ENCODE measurements at regions not wholly inside any gene's neighbourhood (a gene's known extent, or its start where the extent isn't known, plus 50 kb on each side); places are given as distances from the start of the nearest gene placed in this dataset.

DNA sequence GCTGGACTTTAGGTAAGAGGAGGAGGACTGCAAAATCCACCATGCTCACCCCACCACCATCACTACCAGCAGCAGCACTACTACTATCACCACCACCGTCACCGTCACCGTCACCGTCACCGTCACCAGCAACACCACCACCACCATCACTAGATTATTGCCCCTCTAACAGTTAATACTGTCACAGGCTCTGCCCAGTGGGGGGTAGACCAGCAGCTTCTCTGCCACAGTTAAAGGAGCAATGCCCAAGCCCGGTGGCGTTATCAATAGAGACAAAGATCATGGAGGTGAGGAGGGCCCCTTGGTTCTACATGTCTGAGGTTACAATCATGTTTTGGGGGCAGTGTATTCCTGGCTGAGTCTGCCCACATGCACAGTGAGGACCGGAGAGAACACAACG, 184.4 kb upstream of the DYNLRB2 start:
- ATAC-seq: no peak
- TF ChIP-seq PPARA (CRISPR knock-in tag; IDR thresholded peaks at IDR 0.05; ENCODE audit: borderline replicate concordance) (no peak), ZNF565 (CRISPR knock-in tag; conservative IDR thresholded peaks at IDR 0.05; ENCODE audit: low read depth) (no peak), ZNF70 (CRISPR knock-in tag; IDR thresholded peaks at IDR 0.05) (no peak), OSR1 (CRISPR knock-in tag; IDR thresholded peaks at IDR 0.05) (no peak), RARB (CRISPR knock-in tag; IDR thresholded peaks at IDR 0.05) (no peak), BACH2 (CRISPR knock-in tag; IDR thresholded peaks at IDR 0.05; ENCODE audit: borderline replicate concordance) (no peak), ISL1 (CRISPR knock-in tag; IDR thresholded peaks at IDR 0.05) (no peak)
- TF ChIP-seq, protein P1, sequence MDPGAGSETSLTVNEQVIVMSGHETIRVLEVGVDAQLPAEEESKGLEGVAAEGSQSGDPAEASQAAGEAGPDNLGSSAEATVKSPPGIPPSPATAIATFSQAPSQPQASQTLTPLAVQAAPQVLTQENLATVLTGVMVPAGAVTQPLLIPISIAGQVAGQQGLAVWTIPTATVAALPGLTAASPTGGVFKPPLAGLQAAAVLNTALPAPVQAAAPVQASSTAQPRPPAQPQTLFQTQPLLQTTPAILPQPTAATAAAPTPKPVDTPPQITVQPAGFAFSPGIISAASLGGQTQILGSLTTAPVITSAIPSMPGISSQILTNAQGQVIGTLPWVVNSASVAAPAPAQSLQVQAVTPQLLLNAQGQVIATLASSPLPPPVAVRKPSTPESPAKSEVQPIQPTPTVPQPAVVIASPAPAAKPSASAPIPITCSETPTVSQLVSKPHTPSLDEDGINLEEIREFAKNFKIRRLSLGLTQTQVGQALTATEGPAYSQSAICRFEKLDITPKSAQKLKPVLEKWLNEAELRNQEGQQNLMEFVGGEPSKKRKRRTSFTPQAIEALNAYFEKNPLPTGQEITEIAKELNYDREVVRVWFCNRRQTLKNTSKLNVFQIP (CRISPR knock-in tag; IDR thresholded peaks at IDR 0.05; ENCODE audit: borderline replicate concordance, low read depth): no peak
- TF ChIP-seq, protein P2, sequence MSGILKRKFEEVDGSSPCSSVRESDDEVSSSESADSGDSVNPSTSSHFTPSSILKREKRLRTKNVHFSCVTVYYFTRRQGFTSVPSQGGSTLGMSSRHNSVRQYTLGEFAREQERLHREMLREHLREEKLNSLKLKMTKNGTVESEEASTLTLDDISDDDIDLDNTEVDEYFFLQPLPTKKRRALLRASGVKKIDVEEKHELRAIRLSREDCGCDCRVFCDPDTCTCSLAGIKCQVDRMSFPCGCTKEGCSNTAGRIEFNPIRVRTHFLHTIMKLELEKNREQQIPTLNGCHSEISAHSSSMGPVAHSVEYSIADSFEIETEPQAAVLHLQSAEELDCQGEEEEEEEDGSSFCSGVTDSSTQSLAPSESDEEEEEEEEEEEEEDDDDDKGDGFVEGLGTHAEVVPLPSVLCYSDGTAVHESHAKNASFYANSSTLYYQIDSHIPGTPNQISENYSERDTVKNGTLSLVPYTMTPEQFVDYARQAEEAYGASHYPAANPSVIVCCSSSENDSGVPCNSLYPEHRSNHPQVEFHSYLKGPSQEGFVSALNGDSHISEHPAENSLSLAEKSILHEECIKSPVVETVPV (CRISPR knock-in tag; IDR thresholded peaks at IDR 0.05): no peak
- TF ChIP-seq, protein P3, sequence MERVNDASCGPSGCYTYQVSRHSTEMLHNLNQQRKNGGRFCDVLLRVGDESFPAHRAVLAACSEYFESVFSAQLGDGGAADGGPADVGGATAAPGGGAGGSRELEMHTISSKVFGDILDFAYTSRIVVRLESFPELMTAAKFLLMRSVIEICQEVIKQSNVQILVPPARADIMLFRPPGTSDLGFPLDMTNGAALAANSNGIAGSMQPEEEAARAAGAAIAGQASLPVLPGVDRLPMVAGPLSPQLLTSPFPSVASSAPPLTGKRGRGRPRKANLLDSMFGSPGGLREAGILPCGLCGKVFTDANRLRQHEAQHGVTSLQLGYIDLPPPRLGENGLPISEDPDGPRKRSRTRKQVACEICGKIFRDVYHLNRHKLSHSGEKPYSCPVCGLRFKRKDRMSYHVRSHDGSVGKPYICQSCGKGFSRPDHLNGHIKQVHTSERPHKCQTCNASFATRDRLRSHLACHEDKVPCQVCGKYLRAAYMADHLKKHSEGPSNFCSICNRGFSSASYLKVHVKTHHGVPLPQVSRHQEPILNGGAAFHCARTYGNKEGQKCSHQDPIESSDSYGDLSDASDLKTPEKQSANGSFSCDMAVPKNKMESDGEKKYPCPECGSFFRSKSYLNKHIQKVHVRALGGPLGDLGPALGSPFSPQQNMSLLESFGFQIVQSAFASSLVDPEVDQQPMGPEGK (CRISPR knock-in tag; IDR thresholded peaks at IDR 0.05; ENCODE audit: borderline replicate concordance): no peak
- TF ChIP-seq, protein P4, sequence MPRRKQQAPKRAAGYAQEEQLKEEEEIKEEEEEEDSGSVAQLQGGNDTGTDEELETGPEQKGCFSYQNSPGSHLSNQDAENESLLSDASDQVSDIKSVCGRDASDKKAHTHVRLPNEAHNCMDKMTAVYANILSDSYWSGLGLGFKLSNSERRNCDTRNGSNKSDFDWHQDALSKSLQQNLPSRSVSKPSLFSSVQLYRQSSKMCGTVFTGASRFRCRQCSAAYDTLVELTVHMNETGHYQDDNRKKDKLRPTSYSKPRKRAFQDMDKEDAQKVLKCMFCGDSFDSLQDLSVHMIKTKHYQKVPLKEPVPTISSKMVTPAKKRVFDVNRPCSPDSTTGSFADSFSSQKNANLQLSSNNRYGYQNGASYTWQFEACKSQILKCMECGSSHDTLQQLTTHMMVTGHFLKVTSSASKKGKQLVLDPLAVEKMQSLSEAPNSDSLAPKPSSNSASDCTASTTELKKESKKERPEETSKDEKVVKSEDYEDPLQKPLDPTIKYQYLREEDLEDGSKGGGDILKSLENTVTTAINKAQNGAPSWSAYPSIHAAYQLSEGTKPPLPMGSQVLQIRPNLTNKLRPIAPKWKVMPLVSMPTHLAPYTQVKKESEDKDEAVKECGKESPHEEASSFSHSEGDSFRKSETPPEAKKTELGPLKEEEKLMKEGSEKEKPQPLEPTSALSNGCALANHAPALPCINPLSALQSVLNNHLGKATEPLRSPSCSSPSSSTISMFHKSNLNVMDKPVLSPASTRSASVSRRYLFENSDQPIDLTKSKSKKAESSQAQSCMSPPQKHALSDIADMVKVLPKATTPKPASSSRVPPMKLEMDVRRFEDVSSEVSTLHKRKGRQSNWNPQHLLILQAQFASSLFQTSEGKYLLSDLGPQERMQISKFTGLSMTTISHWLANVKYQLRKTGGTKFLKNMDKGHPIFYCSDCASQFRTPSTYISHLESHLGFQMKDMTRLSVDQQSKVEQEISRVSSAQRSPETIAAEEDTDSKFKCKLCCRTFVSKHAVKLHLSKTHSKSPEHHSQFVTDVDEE (CRISPR knock-in tag; IDR thresholded peaks at IDR 0.05): no peak

DNA sequence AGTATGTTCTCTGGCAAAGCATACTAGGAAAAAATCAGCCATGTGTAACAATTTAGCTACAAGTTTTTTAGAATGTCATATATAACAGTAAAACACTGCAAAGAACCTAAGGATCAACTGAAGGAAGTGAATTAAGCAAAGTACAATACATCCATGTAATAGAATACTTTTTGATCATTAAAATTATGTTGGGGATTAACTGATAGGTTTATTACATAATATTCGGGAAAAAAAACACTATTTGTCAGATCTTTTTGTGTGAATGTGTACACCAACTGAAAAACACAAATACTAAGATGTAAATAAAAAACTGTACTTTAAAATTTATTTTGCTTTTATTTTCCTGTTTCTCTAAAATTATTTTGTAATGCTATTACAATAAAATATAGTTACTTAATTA, 185.5 kb upstream of the DYNLRB2 start:
- ATAC-seq: no peak

DNA sequence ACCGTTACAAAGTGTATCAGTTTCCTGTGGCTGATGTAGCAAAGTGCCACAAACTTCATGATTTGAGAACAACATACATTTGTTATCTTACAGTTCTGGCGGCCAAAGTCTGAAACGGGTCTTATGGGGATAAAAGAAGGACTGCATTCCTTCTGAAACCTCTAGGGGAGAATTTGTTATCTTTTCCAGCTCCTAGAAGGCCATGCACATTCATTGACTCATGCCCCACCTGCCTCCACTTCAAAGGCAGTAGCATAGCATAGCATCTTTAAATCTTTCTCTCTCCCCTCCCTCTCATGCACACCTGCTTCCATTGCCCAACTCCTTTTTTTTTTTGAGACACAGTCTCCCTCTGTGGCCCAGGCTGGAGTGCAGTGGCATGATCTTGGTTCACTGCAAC, 190.7 kb upstream of the DYNLRB2 start:
- no peak for ATAC-seq
- TF ChIP-seq ARNTL (CRISPR knock-in tag; IDR thresholded peaks at IDR 0.05; ENCODE audit: borderline replicate concordance, low read depth): no peak
- TF ChIP-seq ESRRG (CRISPR knock-in tag; IDR thresholded peaks at IDR 0.05): no peak
- TF ChIP-seq, protein P5, sequence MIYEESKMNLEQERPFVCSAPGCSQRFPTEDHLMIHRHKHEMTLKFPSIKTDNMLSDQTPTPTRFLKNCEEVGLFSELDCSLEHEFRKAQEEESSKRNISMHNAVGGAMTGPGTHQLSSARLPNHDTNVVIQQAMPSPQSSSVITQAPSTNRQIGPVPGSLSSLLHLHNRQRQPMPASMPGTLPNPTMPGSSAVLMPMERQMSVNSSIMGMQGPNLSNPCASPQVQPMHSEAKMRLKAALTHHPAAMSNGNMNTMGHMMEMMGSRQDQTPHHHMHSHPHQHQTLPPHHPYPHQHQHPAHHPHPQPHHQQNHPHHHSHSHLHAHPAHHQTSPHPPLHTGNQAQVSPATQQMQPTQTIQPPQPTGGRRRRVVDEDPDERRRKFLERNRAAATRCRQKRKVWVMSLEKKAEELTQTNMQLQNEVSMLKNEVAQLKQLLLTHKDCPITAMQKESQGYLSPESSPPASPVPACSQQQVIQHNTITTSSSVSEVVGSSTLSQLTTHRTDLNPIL (CRISPR knock-in tag; IDR thresholded peaks at IDR 0.05; ENCODE audit: low read depth): no peak
- TF ChIP-seq ZFP30 (CRISPR knock-in tag; IDR thresholded peaks at IDR 0.05): no peak
- TF ChIP-seq, protein P1 (CRISPR knock-in tag; IDR thresholded peaks at IDR 0.05; ENCODE audit: borderline replicate concordance, low read depth): no peak
- no peak for TF ChIP-seq SNAI2 (CRISPR knock-in tag; IDR thresholded peaks at IDR 0.05)
- no peak for TF ChIP-seq ISL1 (CRISPR knock-in tag; IDR thresholded peaks at IDR 0.05)
- TF ChIP-seq TOX (CRISPR knock-in tag; IDR thresholded peaks at IDR 0.05; ENCODE audit: borderline replicate concordance): no peak
- TF ChIP-seq ZNF565 (CRISPR knock-in tag; conservative IDR thresholded peaks at IDR 0.05; ENCODE audit: low read depth): no peak
- no peak for TF ChIP-seq TCF4 (CRISPR knock-in tag; IDR thresholded peaks at IDR 0.05; ENCODE audit: borderline replicate concordance)

More for the DNA sequence above, 185.5 kb upstream of the DYNLRB2 start:
- TF ChIP-seq ZNF565 (CRISPR knock-in tag; conservative IDR thresholded peaks at IDR 0.05; ENCODE audit: low read depth): no peak
- TF ChIP-seq, protein P3 (CRISPR knock-in tag; IDR thresholded peaks at IDR 0.05; ENCODE audit: borderline replicate concordance): no peak
- TF ChIP-seq TOX (CRISPR knock-in tag; IDR thresholded peaks at IDR 0.05; ENCODE audit: borderline replicate concordance): no peak
- no peak for TF ChIP-seq TCF4 (CRISPR knock-in tag; IDR thresholded peaks at IDR 0.05; ENCODE audit: borderline replicate concordance)
- TF ChIP-seq GLIS3 (CRISPR knock-in tag; IDR thresholded peaks at IDR 0.05): no peak
- TF ChIP-seq CSDC2 (CRISPR knock-in tag; IDR thresholded peaks at IDR 0.05): no peak
- TF ChIP-seq ZFP30 (CRISPR knock-in tag; IDR thresholded peaks at IDR 0.05): no peak
- no peak for TF ChIP-seq OSR1 (CRISPR knock-in tag; IDR thresholded peaks at IDR 0.05)
- TF ChIP-seq, protein P1 (CRISPR knock-in tag; IDR thresholded peaks at IDR 0.05; ENCODE audit: borderline replicate concordance, low read depth): no peak
- TF ChIP-seq ZC3H10 (CRISPR knock-in tag; IDR thresholded peaks at IDR 0.05): no peak
- TF ChIP-seq RARB (CRISPR knock-in tag; IDR thresholded peaks at IDR 0.05): no peak
